ENCODE measurements at regions not wholly inside any gene's neighbourhood (a gene's known extent, or its start where the extent isn't known, plus 50 kb on each side); places are given as distances from the start of the nearest gene placed in this dataset.
"Not testable (repeated sequence)": the region's sequence is repeated elsewhere in the genome, so short reads cannot be mapped to it uniquely, and the experiment has no call there.

DNA sequence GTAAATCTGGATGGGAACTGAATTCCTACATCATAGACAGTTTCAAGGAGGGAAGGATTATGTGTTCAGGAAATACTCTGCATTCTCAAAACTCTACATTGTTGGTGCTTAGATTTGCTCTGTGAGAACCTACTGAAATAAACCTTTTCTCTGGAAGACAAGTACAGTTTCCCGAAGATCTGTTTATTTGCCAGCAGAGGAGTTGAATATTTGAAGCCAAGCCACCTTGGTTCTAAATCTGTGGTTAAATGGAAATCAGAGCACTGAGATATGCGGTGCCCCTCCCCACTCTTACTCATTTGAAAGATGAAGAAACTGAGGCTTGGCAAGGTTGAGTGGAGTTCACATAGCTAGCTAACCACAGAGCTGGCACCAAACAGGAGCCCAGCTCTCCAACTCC lies 146.3 kb upstream of the CTAGE1 start:
- peak; percentile 79 for DNase-seq (ENCODE audit: low read depth)

DNA sequence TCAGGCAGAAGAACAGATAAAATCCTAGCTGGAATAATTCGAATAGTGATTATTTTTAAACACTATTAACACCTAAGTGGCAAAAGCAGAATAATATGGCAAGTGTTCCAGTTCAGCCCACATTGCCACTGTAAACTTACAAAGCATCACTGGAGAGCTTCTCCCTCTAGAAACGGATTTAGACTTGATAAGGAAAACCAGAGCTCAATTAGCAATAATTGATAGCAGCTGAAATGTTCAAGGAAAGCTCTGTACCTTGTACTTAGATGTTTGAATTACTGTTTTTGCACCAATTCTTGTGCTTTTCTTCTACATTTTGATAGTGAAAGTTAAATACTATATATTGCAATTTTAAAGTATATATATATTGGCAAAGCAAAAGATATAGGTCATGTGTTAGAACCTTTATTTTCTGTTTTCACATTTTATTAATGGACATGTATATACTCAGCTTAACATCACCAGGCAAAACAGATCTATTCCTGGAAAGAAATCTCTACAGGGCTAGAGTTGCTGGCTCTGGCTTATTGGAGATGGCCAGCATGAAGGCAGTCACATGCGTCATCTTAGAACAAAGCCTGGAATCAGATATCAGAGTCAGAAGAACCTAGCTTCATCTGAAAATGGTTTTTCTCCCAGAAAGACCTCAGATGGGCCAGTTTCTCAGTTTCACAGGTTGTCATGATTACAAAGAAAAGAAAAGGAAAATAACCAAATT lies 149.1 kb upstream of the CTAGE1 start:
- no peak for DNase-seq (ENCODE audit: low read depth)

GRCh38 chr18:22567794-22568193 lies 150.1 kb upstream of the CTAGE1 start:
- DNase-seq (ENCODE audit: low read depth) = no peak

DNA sequence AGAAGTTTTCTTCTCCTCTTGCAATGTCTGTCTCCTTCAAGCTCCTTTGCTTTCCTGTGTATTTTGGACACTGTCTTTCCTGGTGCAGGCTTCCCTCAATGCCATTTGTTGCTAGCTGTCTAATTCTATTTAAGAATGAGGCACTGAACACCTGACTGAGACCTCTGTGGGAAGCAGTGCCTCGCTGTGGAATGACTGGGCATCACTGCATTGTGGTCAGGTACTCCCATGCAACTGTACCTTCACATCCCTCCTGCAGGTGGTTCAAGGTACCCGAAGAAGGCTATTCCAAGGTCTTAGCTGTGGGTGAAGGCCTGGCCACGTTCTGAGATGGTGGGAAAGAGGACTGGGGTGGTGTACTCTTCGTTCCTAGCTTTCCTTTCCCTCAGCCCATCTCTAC lies 152.8 kb upstream of the CTAGE1 start:
- no peak for DNase-seq (ENCODE audit: low read depth)

- DNase-seq (ENCODE audit: low read depth) = no peak
Measured at GRCh38 chr18:22572341-22572740, 154.6 kb upstream of the CTAGE1 start.

DNA sequence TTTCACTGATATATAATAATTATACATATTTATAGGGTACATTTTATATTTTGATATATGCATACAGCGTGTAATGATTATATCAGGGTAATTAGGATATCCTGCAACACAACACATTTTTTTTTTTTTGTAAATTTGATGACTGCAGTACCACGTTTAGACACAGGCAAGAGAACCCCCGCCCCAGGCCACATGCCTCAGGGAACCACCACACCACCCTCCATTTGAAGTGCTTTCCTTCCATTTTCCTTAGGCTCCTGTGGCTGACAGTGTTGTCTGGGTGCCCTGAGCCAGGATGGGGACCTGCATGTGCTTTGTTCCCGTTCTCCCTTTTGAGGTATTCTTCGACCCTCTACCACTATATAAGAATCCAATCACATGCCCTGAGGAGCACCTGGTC lies 161.6 kb upstream of the CTAGE1 start:
- DNase-seq (ENCODE audit: low read depth) = no peak

DNA sequence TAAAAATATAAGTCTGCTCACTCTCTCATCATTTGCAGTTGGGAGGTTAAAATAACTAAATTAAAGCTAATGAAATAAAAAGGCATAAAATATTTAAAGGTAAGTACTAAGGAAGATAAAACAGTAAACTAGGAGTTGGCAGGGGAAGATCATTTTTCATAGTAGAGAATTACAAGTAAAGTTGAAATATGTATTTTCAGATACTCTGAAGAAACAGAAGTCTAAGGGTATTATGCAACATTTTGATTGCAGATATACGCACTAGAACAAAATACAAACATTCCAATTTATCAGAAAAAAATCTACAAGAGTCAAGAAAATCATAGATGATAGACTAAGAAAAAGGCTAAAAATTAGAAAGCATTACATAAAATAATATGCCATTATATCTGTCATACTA lies 167.6 kb upstream of the CTAGE1 start:
- DNase-seq (ENCODE audit: low read depth) = no peak

DNA sequence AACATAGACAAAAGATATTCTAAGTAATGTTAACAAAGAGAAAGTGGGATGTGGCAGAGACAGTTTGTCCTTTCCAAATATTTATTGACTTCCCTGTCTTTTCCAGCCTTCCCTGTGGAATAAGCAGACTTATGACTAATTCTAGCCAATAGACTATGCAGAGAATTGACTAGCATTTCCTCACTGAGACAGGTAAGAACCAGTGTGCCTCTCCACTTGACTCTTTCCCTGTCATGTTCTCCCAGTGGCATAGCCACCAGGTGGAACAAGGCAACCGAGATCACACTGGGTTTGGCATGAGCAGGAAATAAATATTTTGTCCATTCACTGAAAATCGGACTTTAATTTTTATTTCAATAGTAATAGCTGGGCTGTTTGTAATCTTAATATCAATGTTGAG lies 168.1 kb upstream of the CTAGE1 start:
- DNase-seq (ENCODE audit: low read depth) = no peak

DNA sequence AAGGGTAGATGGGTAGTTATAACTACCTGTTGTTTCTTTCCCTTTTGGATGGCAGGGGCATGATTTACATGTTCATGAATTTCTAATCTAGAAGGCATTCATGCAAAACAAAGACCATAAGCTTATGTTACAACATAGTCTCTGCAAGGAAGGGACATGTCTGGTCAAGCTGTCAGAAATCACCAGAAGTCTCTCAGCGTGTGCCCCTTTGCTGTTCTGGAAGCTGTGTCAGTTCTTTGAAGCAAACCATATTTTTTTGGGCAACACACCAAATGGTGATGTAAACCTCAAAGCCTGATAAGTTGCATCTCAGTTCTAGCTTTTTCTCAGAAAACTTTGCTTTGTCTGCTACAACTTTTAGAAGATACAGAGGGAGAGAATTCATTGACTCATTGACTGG lies 173.5 kb upstream of the CTAGE1 start:
- no peak for DNase-seq (ENCODE audit: low read depth)

- DNase-seq (ENCODE audit: low read depth) = no peak
Measured at GRCh38 chr18:22594155-22594690, 176.5 kb upstream of the CTAGE1 start.

GRCh38 chr18:22601481-22601880 lies 183.8 kb upstream of the CTAGE1 start:
- no peak for DNase-seq (ENCODE audit: low read depth)

DNA sequence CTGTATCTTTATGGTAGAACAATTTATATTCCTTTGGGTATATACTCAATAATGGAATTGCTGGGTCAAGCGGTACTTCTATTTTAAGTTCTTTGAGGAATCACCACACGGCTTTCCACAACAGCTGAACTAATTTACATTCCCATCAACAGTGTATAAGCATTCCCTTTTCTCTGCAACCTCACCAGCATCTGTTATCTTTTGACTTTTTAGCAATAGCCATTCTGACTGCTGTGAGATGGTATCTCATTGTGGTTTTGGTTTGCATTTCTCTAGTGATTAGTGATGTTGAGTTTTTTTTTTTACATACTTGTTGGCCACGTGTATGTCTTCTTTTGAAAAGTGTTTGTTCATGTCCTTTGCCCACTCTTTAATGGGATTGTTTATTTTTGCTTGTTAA lies 184.7 kb upstream of the CTAGE1 start:
- not testable (repeated sequence) for DNase-seq (ENCODE audit: low read depth)

DNA sequence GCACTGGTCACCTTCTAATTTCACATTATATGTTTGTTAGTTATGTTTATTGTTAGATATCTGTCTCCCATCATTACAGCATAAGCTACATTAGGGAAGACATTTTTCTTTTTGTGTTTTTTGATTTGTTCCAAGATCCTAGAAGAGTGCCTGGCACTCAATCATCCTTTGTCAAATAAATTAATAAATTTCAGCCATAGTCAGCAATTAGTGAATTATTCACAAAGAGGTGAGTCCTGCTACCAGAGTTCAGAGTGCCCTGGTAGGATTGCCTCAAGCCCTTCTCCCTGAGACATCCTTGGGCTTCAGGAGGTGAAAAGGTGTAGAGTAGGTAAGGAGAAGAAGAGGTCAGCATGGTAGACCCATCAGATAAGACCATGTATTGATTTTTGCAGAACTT lies 186.2 kb upstream of the CTAGE1 start:
- no peak for DNase-seq (ENCODE audit: low read depth)

GRCh38 chr18:22604390-22604985 lies 186.8 kb upstream of the CTAGE1 start:
- peak; percentile 74 for DNase-seq (ENCODE audit: low read depth)

GRCh38 chr18:22604986-22605421 lies 187.3 kb upstream of the CTAGE1 start:
- DNase-seq (ENCODE audit: low read depth) = no peak

DNA sequence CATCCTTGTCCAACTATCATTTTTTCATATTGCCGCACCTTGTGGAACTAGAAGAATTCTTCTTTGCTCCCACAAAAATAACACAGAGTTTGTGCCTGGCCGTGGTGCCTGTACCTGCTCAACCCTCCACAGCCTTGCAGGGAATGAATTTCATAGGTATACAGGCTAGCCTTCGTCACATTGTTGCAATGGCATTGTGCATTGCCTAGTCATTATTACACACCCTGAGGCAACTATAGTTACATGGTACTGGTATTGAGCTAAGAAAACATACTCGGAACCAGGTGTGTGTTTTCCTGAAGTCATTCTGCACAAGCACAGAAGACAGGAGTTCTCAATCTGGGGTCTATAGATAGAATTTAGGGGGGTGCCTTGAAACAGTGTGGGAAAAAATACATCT lies 188.0 kb upstream of the CTAGE1 start:
- no peak for DNase-seq (ENCODE audit: low read depth)

DNA sequence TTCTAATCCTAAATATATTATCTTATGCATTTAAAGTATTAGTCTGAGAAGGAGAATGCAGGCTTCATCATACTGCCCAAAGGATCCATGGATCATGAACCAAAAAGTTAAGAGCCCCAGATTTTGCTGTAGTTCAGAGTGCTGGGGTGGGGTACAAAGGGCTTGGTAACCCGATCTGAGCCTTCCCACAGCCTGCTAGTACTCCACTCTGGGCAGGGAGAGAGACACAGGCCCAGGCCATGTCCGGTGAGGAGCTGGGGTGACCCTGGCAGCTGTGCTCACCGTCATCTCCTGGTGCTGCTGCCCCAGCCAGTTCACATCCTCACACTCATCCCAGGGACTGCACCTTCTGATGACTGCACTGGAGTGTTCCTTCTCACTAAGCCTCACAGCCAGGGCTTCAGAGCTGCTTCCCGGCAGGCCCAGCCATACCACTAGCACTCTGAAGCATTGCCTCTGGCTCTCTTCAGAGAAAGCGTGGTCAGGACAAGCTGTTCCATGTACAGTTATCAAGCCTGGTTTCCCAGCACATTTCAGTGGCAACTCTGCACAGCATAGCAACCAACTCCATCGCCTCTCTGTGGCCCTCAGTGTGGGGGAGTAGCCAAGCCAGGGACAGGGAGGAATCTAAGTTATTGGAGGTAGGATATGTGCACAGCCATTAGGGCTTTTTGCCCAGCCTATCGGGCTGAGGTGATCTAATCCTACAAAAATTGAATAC lies 189.0 kb upstream of the CTAGE1 start:
- DNase-seq (ENCODE audit: low read depth) = no peak

DNA sequence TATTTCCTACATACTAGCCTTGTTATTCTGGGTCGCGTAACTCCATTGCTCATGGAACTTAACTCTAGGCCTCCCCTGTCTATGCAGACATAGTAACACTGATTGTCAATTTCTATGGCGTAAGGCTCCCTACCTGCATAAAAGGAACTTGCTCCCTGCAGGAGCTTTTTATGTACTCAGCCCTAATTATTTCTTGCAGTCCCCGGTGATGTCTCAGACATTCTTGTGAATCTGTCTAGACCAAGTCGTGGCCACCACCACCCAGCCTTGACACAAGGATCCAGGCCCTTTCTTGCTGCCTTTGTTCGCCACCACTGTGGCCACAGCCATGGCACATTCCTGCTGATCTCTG lies 189.5 kb upstream of the CTAGE1 start:
- DNase-seq (ENCODE audit: low read depth) = no peak

- DNase-seq (ENCODE audit: low read depth) = no peak
Measured at GRCh38 chr18:22608847-22609246, 191.1 kb upstream of the CTAGE1 start.

DNA sequence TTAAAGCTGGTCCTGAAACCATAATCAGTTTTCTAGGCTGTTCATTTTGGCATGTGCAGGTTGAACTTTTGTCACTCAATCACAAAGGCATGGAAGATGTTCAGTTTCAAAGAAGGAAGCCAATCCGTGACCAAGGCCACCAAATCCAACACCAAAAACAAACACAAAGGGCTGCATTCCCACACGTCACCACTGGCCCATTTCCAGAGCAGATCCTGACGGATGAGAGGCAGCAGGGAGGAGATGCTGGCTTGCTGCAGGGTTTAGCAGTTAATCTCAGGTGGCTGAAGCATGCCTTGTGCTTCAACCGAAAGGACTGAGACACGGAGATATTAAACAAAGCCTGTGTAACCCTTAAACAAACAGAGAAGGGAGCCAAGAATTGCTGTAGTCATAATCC lies 191.9 kb upstream of the CTAGE1 start:
- no peak for DNase-seq (ENCODE audit: low read depth)

GRCh38 chr18:22613058-22613690 lies 195.5 kb upstream of the CTAGE1 start:
- DNase-seq (ENCODE audit: low read depth) = no peak

DNA sequence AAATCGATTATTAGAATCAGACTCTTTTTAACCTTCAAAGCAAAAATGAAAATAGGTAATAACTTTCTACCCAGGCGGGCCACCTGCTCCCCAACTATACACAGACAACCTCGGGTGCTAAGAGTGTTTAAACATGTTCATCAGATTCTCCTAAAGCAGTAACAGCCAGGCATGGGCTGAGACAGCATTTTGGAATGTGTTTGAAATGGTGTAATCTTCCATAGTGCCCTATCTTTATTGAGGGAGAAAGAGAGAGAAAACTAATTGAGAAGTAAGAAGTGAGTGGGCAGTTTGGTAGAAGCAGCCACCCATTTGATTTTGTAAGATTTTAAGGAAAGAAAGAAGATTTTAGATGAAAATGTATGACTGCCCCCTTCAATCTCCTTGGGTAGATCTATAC lies 196.1 kb upstream of the CTAGE1 start:
- no peak for DNase-seq (ENCODE audit: low read depth)

- no peak for DNase-seq (ENCODE audit: low read depth)
Measured at GRCh38 chr18:22623513-22623912, 205.8 kb upstream of the CTAGE1 start.
